Loucy (cell line): ENCODE measurements at regions not wholly inside any gene's neighbourhood (a gene's known extent, or its start where the extent isn't known, plus 50 kb on each side); places are given as distances from the start of the nearest gene placed in this dataset.
"Not testable (repeated sequence)": the region's sequence is repeated elsewhere in the genome, so short reads cannot be mapped to it uniquely, and the experiment has no call there.

Source experiments
- H2AFZ ChIP-seq: fragments of 200-600 bp; sonication (generic); 2 replicates; pipeline ENCODE4 v1.6.0; 2016; ENCODE audit warnings: antibody characterized with exemption, mild to moderate bottlenecking, low read length, moderate library complexity
- H3F3A ChIP-seq: fragments of 200-600 bp; 2 replicates; pipeline ENCODE4 v1.6.0; 2016; ENCODE audit warnings: antibody characterized with exemption, low read depth, mild to moderate bottlenecking
- H3K27me3 ChIP-seq: fragments of 200-600 bp; sonication (generic); 2 replicates; pipeline ENCODE4 v1.6.1; 2014; ENCODE audit warnings: low read length, mild to moderate bottlenecking; ENCODE audit not compliant: insufficient read depth, poor library complexity, severe bottlenecking
- H3K36me3 ChIP-seq: fragments of 200-600 bp; sonication (generic); 2 replicates; pipeline ENCODE4 v1.6.1; 2016; ENCODE audit warnings: low read length; ENCODE audit not compliant: insufficient read depth
- H3K4me1 ChIP-seq: fragments of 200-600 bp; sonication (generic); 2 replicates; pipeline ENCODE4 v1.5.1; 2014; ENCODE audit warnings: low read length, mild to moderate bottlenecking; ENCODE audit not compliant: insufficient read depth, poor library complexity, severe bottlenecking
- H3K4me2 ChIP-seq: fragments of 200-600 bp; sonication (generic); 2 replicates; pipeline ENCODE4 v1.6.0; 2014; ENCODE audit warnings: antibody characterized with exemption, low read length, low read depth, mild to moderate bottlenecking; ENCODE audit not compliant: poor library complexity, severe bottlenecking
- H3K4me3 ChIP-seq: fragments of 200-600 bp; sonication (generic); 2 replicates; pipeline ENCODE4 v1.5.1; 2014; ENCODE audit warnings: low read length, mild to moderate bottlenecking, mixed read lengths; ENCODE audit not compliant: poor library complexity, severe bottlenecking
- H3K79me2 ChIP-seq: fragments of 200-600 bp; sonication (generic); 2 replicates; pipeline ENCODE4 v1.6.1; 2014; ENCODE audit warnings: low read length; ENCODE audit not compliant: insufficient read depth
- H3K9ac ChIP-seq: fragments of 200-600 bp; sonication (generic); 2 replicates; pipeline ENCODE4 v1.6.0; 2014; ENCODE audit warnings: mild to moderate bottlenecking, low read depth, low read length, moderate library complexity; ENCODE audit not compliant: poor library complexity, severe bottlenecking
- H3K9me2 ChIP-seq: fragments of 200-600 bp; sonication (generic); replicated peaks from 2 replicates; pipeline ENCODE4 v1.6.1; 2016; ENCODE audit warnings: low read depth, low read length, mixed read lengths
- H3K9me3 ChIP-seq: fragments of 200-600 bp; sonication (generic); 2 replicates; pipeline ENCODE4 v1.6.1; 2014; ENCODE audit warnings: mild to moderate bottlenecking, antibody characterized with exemption, low read length, low read depth; ENCODE audit not compliant: insufficient read depth
- H4K20me1 ChIP-seq: fragments of 200-600 bp; sonication (generic); 2 replicates; pipeline ENCODE4 v1.6.0; 2014; ENCODE audit warnings: antibody characterized with exemption, low read length, mild to moderate bottlenecking; ENCODE audit not compliant: insufficient read depth, poor library complexity, severe bottlenecking
- CTCF ChIP-seq: fragments of 200-600 bp; sonication (generic); conservative IDR thresholded peaks from 2 replicates; pipeline ENCODE4 v1.5.1; 2014; ENCODE audit warnings: mild to moderate bottlenecking, antibody characterized with exemption, low read length
- EZH2phosphoT487 ChIP-seq: fragments of 200-600 bp; IDR thresholded peaks from 2 replicates; pipeline ENCODE4 v1.6.1; 2018; ENCODE audit warnings: antibody characterized with exemption, mild to moderate bottlenecking, moderate library complexity, borderline replicate concordance

- no peak overlapping the region for H3K4me3 ChIP-seq
- no peaks in the 10 kb centered on the region for H4K20me1 ChIP-seq
- H3K4me1 ChIP-seq = no peaks in the 10 kb centered on the region
- H3K79me2 ChIP-seq = no peaks in the 10 kb centered on the region
- H2AFZ ChIP-seq = no peak overlapping the region
- no peaks in the 10 kb centered on the region for H3F3A ChIP-seq
- H3K36me3 ChIP-seq = no peaks in the 10 kb centered on the region
- no peaks in the 10 kb centered on the region for H3K27me3 ChIP-seq
- no peak overlapping the region for H3K9ac ChIP-seq
- H3K9me3 ChIP-seq = peaks cover 3% of the 10 kb centered on the region; the same call in 1 of the 2 replicates
- H3K9me2 ChIP-seq = no peaks in the 10 kb centered on the region
- H3K4me2 ChIP-seq = no peak overlapping the region
- TF ChIP-seq CTCF (no peak), EZH2phosphoT487 (no peak)
These were observed 174.9 kb upstream of the WSCD1 start for GRCh38 chr17:5895276-5895675.

GRCh38 chr17:5896215-5896614, 174.0 kb upstream of the WSCD1 start:
- Histone ChIP-seq H3K4me3 (no peak overlapping the region), H3K9ac (no peak overlapping the region), H4K20me1 (no peaks in the 10 kb centered on the region), H3F3A (no peaks in the 10 kb centered on the region), H3K36me3 (no peaks in the 10 kb centered on the region), H3K9me3 (peaks cover under 1% of the 10 kb centered on the region; the same call in 1 of the 2 replicates), H3K4me1 (no peaks in the 10 kb centered on the region), H3K79me2 (no peaks in the 10 kb centered on the region), H3K9me2 (no peaks in the 10 kb centered on the region), H2AFZ (no peak overlapping the region), H3K4me2 (no peak overlapping the region), H3K27me3 (no peaks in the 10 kb centered on the region)
- TF ChIP-seq EZH2phosphoT487 = no peak
- no peak for TF ChIP-seq CTCF

- Histone ChIP-seq H3K4me3 (no peak overlapping the region), H3K9ac (no peak overlapping the region), H3K4me1 (no peaks in the 10 kb centered on the region), H3K79me2 (no peaks in the 10 kb centered on the region), H3K9me3 (peaks cover 4% of the 10 kb centered on the region; the same call in 1 of the 2 replicates), H3F3A (no peaks in the 10 kb centered on the region), H2AFZ (no peak overlapping the region), H4K20me1 (no peaks in the 10 kb centered on the region), H3K36me3 (no peaks in the 10 kb centered on the region), H3K9me2 (no peaks in the 10 kb centered on the region), H3K4me2 (no peak overlapping the region), H3K27me3 (no peaks in the 10 kb centered on the region)
- TF ChIP-seq EZH2phosphoT487 (no peak), CTCF (no peak)
These were observed 172.8 kb upstream of the WSCD1 start for GRCh38 chr17:5897275-5897911.

- H3K36me3 ChIP-seq, H3K4me3 ChIP-seq, H3K9me3 ChIP-seq, H3K4me1 ChIP-seq, H2AFZ ChIP-seq, H3K9ac ChIP-seq, H4K20me1 ChIP-seq, H3K4me2 ChIP-seq, H3K79me2 ChIP-seq, H3K9me2 ChIP-seq, H3F3A ChIP-seq, H3K27me3 ChIP-seq: not testable (repeated sequence)
These were observed 172.2 kb upstream of the WSCD1 start for GRCh38 chr17:5897981-5898380.
